Activated T-cell treated with anti-CD3 and anti-CD28 coated beads for 48 hours (primary cell): ENCODE measurements at regions not wholly inside any gene's neighbourhood (a gene's known extent, or its start where the extent isn't known, plus 50 kb on each side); places are given as distances from the start of the nearest gene placed in this dataset.

Experiments used
- DNase-seq: peaks from one replicate; pipeline ENCODE4 v3.0.0-alpha.2; 2020; ENCODE audit warnings: low read depth

DNA sequence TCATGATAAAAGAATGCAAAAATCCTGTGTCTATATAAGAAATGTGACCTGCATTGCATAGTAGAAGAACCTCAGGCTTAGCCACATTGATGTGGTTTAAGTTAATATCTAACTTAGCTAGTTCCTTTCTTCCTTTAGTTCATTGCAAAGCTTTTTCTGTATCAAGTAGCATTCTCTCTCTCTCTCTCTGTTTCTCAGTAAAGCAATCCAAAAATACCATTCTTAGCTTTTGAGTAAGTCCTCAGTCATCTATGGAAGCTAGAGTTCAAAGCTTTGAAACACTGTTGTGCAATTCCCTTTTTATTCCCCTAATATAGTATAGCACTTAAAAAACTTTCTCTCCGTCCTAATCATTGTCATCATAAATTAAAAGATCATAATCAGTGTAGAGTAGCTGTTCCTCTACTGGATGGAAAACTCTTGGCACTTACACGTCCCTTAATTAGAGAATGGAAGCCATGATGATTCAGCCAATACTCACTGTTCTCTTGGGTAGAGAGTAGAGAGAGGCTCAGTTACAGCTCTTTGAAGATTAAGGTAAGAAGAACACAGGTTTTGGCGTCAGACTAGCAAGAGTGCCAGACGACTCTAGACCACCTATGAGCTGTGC, 350.3 kb upstream of the LYPLAL1 start:
- DNase-seq: no peak

DNA sequence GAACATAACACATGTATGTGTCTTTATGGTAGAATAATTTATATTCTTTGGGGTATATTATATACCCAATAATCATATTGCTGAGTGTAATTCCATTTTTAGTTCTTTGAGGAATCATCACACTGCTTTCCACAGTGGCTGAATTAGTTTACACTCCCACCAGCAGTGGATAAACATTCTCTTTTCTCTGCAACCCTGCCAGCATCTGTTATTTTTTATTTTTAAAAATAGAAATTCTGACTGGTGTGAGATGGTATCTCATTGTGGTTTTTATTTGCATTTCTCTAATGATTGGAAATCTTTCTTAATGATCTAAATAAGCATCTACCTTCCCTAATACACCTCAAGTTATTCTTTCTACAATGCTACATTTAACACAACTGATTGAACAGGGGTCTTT, 346.2 kb upstream of the LYPLAL1 start:
- DNase-seq: no peak

DNA sequence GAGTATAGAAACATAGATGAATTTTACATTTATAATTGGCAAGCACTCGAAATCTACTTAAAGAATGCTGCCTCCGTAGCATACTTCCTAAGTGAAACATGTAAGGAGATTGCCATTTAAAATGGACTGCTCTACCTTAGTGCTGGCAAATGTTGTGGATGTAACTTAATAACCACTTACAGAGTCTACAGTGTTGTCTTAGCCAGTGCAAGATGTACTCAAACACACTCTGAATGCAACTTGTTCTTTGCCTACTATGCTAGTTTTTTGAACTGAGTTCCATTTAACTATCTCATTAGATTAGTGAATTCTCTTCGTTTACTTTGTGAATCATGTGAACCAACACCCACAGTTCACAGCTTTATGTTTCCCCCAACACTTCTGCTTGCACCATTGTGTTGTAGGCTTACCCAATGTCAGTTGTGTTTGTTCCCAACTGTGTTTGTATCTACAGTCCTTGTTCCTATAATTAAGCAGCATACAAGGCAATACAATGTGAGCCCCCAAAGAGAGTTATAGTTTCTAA, 345.5 kb upstream of the LYPLAL1 start:
- DNase-seq: no peak

DNA sequence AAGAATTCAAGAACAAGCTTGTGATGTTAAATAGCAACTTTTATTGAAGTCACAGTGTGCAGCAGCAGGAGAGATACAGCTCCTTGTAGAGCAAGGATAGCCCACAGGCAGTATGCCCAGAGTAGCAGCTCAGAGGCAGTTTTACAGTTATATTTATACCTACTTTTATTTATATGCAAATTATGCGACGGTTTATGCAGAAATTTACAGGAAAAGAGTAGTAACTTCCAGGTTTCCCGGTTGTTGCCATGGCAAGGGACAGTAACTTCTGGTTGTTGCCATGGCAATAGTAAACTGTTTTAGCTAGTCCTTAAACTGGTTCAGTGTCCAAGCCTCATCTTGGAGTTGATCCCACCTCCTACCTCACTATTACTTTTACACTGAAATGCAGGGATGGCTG, 344.6 kb upstream of the LYPLAL1 start:
- no peak for DNase-seq

DNA sequence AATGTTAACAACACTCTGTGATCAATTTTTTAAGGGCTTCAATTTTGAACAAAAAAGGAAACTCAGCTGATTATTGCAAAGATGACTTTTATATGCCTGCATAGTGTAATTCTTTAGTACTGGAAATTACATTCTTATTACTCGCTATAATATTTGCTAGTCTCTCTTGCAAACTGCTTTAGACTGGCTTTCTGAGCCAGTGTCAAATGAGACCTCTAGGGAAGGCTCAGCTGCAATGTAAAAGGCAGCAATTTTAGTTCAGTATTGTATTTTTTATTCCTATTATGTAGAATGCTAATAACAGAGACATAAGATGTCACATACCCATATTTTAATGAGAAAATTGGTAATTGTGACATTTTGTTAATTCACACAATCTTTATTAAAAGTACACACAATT, 338.1 kb upstream of the LYPLAL1 start:
- no peak for DNase-seq

DNA sequence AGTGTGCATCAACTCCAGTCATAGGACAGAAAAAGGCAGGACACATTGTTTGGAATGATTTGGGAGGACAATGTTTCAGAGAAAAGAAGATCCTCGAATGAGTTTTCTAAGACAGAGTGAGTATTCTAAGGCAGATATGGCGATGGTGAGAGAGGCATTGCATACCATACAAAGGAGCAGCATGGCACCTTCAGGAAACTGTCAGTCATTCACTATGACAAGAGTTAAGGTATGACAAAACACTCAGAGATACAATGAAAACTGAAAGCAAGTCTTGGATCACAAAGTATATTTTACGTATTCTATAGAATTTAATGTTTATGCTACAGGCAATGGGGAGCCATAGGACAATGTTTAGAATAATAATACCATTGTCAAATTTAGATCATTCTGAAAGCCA, 337.4 kb upstream of the LYPLAL1 start:
- no peak for DNase-seq

DNA sequence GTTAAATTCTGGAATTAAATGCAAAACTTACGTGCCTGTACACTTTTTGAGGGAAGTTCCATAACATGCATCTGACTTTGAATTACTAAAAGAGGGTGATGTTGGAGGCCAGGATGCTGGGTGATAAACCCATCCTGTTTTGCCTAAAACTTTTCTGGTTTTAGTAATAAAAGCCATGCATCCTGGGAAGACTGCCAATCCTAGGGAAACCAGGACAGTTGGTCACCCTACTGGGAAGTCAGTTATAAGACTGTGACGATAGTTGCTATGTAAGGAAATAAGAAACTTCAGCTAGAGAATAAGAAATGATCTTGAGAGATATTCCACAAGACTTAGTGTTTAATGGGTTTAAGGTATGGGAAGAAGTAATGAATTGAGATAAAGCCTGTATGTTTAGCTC, 336.6 kb upstream of the LYPLAL1 start:
- no peak for DNase-seq

DNA sequence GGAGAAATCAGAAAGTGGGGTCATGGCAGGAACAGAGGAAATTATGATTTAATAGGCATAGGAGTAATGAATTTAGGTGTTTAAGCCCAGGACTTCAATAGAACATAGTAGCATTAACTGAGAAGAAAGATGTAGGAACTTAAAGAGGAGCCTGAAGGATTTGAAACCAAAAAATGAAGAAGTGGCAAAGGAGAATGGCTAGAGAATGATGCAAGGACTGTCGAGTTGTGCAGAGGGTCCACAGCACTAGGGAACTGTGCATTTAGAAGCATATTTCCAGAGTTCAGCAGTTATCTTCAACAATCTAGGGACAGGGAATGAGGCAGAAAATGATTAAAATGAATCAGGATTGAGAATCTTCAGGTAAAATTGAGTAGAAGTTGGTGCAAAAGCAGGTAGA, 328.1 kb upstream of the LYPLAL1 start:
- DNase-seq: no peak

DNA sequence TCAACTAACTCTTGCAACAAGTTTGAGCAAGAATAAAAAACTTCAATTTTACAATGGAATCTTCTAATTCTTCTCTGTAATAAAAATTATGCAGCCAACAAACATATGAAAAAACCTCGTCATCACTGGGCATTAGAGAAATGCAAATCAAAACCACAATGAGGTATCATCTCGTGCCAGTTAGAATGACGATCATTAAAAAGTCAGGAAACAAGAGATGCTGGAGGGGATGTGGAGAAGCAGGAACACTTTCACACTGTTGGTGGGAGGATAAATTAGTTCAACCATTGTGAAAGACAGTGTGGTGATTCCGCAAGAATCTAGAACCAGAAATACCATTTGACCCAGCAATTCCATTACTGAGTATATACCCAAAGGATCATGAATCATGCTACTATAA, 327.5 kb upstream of the LYPLAL1 start:
- no peak for DNase-seq

DNA sequence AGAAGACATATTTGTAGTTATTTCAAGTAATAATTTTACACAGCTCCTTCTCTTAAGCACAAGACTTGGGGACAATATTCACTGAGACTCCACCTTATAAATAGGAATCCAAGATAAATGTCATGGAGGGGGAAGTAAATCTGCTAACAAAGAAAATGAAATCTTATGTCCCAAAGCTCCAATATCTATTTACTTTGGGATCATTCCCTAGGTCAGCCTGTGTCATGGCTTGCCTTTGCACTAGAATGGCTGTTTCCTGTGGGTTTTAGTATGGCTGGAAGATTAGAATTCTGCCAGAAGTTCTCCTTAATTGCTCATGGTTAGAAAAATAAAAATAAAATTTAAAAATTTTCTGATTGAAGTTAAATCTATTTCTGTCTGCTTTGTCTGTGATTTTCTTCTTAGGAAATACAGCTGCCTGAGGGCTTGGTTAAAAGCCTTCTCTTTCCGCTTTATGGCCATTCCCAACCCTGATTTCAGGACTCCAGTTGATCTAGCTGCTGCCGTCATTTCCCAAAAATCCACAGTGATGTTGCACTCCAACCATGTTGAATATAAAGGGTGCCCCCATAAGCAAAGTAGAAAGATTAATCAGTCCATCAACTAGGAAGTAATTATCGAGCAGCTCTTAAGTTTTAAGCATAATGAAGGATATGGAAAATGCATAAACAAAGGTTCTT, 326.4 kb upstream of the LYPLAL1 start:
- DNase-seq: no peak

DNA sequence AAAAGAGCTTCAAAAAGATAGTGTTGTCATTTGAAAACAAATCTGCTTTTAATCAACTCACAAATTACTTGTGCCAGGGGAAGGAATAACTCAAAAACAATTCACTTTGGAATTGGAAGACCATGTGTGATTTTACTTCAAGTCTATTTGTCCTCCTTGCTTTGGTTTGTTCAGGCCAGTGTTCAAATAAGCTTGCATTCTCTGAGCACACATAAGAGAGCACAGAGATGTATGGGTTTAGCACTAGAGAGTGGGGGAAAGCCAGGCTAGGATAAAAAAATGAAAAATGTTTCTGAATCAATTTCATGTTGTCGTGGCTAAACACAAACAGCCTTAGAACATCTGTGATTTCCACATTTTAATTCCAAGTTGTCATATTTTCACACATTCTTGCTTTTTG, 325.7 kb upstream of the LYPLAL1 start:
- no peak for DNase-seq

DNA sequence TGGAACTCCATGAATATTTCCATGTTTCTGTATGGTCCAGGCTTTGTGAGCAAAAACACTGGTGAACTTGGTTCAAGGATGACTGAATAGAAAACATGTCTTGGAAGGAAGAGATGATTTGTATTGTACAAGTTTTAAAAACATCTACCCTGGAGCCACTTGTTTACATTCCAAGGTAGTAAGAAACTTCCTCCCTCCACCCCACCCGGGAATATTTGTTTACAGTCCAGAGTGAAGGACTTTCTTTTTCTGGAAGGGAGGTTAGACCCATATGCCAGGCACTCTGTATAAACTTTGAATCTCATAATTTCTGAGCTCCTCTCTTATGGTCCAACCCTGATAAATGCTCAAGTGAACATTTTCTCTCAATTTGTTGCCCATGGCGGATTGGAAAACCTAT, 323.3 kb upstream of the LYPLAL1 start:
- DNase-seq: no peak

DNA sequence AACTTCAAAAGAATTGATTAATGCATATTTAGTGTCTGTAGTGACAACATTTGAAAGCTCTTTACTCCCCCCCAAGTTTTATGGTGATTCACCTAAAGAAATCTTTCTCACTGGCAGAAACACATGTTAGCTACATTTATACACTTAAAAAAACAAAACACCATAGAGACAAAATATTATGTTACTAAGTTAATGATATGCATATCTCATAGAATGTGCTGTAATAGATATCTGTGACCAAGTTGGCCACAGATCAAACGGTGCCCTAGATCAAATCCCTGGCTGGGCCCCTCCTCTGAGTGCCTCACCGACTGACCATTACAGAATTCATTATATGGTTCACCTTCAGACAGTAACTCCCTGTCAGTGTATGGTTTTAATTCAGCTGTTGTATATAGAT, 322.1 kb upstream of the LYPLAL1 start:
- no peak for DNase-seq

DNA sequence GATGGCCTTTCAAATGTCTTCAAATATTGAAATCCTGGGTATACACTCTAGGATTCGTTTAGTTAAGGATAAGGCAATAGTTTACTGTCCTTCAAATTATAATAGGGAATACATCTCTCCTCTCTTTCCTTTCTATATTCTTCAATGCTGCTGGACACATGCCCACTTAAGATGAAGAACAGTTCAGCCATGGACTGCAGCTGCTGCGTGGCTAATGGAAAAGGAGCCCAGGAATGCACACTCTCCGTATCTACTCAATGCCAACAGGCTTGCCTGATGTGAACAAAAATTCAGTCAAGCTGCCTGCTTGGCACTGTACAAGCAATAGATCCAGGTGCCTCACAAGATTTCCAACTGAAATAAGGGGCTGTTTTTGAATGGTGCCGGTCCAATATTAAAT, 321.2 kb upstream of the LYPLAL1 start:
- no peak for DNase-seq

DNA sequence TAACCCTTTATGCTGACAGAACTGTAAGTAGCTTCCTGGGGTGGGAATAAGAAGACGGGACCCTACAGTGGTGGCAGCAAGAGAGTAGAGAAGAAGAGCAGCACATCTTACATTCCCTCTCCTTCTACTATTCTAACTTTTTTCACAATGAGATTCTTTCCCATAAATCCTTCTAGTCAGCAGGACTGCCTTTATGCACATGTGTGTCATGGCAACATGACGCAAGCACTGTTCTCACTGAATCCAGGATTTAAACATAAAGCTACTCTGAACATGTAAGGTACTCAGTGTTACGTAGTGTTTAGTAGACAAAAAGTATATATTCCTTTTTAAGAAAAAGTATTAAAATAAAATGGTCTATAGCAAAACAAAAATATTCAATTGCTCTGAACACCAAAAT, 309.7 kb upstream of the LYPLAL1 start:
- no peak for DNase-seq

DNA sequence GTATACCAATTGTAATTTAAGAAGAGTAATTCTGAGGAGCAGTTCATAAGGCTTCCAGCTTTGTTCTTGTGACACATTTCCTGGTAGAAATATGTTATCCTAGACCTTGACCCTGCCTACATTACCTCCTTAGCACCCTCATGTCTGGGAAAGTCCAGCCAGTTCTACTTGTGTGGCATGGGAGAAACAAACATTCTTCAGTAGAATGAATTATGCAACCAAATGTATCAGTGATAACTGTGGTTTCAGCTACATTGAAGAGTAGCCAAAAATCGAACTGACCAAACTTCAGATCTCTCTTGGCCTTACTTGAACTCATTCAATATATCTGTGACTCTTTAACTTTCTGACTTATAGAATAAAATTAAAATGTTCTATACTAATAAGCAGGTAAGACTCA, 308.1 kb upstream of the LYPLAL1 start:
- DNase-seq: no peak

DNA sequence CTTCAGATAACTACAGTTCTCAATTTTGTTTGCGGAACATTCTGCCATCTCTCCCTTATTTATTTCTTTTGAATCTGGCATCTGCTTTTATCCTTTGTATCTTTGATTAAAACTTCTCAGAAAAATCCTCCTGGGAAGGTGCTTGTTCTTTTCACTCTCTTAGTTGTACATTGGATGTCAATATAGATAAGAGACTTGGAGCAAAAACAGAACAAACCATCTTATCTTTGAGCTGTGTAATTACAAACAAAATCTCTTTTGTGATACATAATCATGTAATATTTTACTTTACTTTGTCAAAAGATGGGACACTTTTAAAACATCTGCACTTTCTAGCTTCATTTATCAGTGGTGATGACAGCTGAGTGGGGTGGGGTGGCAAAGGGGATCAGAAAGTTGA, 307.2 kb upstream of the LYPLAL1 start:
- DNase-seq: no peak

DNA sequence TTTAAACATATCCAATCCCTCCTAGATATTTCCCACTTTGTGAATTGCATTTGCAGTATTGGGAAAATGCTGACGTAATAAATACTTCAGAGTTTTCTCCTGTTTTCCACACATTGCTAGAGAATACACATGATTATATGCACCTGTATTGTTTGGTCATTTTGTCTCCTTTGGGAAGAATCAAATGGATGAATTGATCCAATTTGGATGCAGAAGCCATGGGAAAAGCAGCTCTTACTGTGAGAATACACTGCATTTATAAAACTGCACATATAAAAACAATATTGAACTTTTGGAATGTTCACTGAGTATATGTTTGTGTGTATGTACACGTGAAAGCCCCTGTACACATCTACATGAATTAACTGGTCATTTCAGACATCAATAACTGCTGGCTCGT, 306.6 kb upstream of the LYPLAL1 start:
- no peak for DNase-seq

DNA sequence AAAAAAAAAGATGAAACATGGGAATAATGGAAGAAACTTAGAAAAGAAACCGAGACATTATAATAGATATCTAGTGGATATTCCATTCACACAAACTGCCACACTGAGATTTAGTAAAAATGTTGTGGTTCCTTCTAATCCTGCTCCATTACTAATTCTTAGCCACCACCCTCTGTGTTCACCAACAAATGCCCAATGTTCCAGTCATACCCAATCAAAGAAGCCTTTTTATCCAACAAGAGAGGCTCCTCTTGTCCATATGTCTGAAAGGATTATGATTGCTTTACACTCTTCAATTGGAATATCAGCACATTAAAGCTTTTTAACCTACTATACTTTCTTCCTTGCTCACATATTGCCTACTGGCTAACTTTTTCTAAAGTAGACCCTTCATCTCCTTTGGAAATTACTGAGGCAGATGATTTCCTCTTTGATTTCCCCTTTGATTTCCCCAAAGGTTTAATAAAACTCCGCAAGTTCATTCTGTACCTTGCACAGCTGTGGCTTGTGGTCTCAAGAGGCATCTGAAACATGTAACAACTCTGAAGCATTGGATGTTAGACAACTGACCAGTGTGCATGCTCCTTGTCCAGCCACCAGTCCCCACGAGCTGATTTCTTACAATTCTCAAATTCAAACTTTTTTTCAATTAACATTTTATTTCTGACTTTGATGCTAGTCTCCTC, 305.6 kb upstream of the LYPLAL1 start:
- DNase-seq: no peak

DNA sequence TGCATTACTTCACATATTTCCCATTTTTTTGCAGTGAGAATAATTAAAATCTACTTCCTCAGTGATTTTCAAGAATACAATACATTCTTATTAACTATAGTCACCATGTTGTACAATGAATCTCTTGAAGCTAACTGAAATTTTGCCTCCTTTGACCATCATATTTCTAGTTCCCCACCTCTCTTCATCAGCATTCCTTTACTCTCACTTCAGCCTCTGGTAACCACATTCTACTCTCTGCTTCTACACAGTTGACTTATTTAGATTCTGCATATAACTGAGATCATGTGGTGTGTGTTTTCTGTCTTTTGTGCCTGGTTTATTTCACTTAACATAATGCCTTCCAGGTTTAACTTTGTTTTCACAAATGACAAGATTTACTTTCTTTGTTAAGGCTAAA, 304.4 kb upstream of the LYPLAL1 start:
- no peak for DNase-seq

DNA sequence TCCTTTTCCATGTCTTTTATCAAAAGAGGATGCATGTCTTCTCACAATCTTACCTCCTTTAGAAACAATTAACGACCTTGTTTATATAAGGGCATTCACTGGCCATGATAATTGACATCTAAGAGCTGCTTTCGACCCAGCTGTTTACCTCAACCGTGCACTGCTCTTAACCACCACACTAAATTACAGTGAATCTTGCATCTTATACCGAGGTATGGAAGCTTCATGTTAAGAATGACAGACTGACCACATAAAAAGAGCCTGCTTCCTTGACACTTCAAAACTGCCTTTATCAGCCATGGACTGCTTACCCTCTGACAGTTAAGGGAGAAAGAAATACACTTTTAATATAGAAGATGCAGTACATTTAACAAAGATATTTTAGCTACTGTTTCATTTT, 301.7 kb upstream of the LYPLAL1 start:
- DNase-seq: no peak

DNA sequence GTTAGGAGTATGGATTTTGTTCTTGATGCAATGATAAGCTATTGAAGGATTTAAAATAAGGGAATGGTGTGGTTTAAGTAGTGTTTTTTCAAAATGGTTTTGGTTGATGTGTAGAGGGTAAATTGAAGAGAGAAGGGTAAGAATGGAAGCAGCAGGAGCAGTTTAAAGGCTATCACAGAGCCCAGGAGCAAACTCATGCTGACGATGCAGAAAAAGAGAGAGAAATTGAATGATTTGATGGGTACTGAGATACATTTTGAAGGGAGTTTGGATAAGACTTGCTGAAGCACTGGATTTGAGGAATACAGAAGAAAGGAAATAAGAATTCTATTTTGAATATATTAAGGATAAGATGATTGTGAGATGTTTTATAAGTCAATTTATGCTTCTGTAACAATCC, 300.8 kb upstream of the LYPLAL1 start:
- no peak for DNase-seq

DNA sequence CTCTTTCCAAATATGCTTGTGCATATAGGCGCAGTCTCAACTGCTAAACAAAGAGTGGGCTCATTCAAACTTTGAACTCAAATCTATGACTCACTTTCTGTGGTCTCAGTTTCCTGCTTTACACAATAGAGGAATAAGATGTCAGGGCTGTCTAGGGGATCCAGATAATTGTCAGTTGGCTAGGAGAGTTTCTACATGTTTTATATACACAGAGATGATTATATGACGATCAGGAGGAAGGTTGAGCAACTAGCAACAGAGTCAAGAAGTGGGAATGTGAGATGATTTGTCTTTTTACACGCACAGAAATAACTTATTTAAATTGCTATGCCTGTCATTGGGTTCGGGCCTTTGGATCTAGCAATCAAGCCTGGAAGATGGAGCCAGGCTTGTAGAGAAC, 299.4 kb upstream of the LYPLAL1 start:
- no peak for DNase-seq
